ENCODE measurements at regions not wholly inside any gene's neighbourhood (a gene's known extent, or its start where the extent isn't known, plus 50 kb on each side); places are given as distances from the start of the nearest gene placed in this dataset.

- Histone ChIP-seq H3K27me3 (ENCODE audit: control insufficient read depth in 3 of 3, insufficient read depth in 3 of 3, low read length in 3 of 3) (no peaks in the 10 kb centered on the region), H3K4me3 (ENCODE audit: low read depth in 1 of 3, low read length in 3 of 3) (no peak overlapping the region), H3K4me1 (ENCODE audit: control insufficient read depth in 3 of 3, insufficient read depth in 2 of 3, low read depth in 1 of 3, low read length in 2 of 3) (no peaks in the 10 kb centered on the region), H3K27ac (ENCODE audit: low read depth in 1 of 3, low read length in 2 of 3) (no peak overlapping the region), H3K9me3 (ENCODE audit: control insufficient read depth in 2 of 2, insufficient read depth in 1 of 2, low read depth in 1 of 2, low read length in 1 of 2) (no peaks in the 10 kb centered on the region), H3K36me3 (ENCODE audit: control insufficient read depth in 3 of 3, insufficient read depth in 2 of 3, low read depth in 1 of 3, low read length in 3 of 3) (no peaks in the 10 kb centered on the region)
- FAIRE-seq: no peak
- WGBS, 3 donors: 77 to 87% (median 80%) methylated on average over 6 of the region's 6 CpGs
- DNase-seq: no peak
Observed at GRCh38 chr4:185885604-185886003, 73.6 kb upstream of the SORBS2 start.

- no peak overlapping the region for H3K27ac ChIP-seq (ENCODE audit: low read depth in 1 of 3, low read length in 2 of 3)
- H3K36me3 ChIP-seq (ENCODE audit: control insufficient read depth in 3 of 3, insufficient read depth in 2 of 3, low read depth in 1 of 3, low read length in 3 of 3): no peaks in the 10 kb centered on the region
- DNase-seq: no peak
- no peak overlapping the region for H3K4me3 ChIP-seq (ENCODE audit: low read depth in 1 of 3, low read length in 3 of 3)
- FAIRE-seq: no peak
- 69 to 83% (median 79%) methylated on average over 15 of the region's 15 CpGs for WGBS, 3 donors
- H3K9me3 ChIP-seq (ENCODE audit: control insufficient read depth in 2 of 2, insufficient read depth in 1 of 2, low read depth in 1 of 2, low read length in 1 of 2): no peaks in the 10 kb centered on the region
- no peaks in the 10 kb centered on the region for H3K4me1 ChIP-seq (ENCODE audit: control insufficient read depth in 3 of 3, insufficient read depth in 2 of 3, low read depth in 1 of 3, low read length in 2 of 3)
- no peaks in the 10 kb centered on the region for H3K27me3 ChIP-seq (ENCODE audit: control insufficient read depth in 3 of 3, insufficient read depth in 3 of 3, low read length in 3 of 3)
Observed at GRCh38 chr4:185886832-185887524, 75.0 kb upstream of the SORBS2 start.

GRCh38 chr4:185888676-185889075, 76.7 kb upstream of the SORBS2 start:
- Histone ChIP-seq H3K36me3 (ENCODE audit: control insufficient read depth in 3 of 3, insufficient read depth in 2 of 3, low read depth in 1 of 3, low read length in 3 of 3) (no peaks in the 10 kb centered on the region), H3K4me1 (ENCODE audit: control insufficient read depth in 3 of 3, insufficient read depth in 2 of 3, low read depth in 1 of 3, low read length in 2 of 3) (no peaks in the 10 kb centered on the region), H3K9me3 (ENCODE audit: control insufficient read depth in 2 of 2, insufficient read depth in 1 of 2, low read depth in 1 of 2, low read length in 1 of 2) (peaks cover 0 to 7% of the 10 kb centered on the region in 2 donors), H3K27ac (ENCODE audit: low read depth in 1 of 3, low read length in 2 of 3) (no peak overlapping the region), H3K27me3 (ENCODE audit: control insufficient read depth in 3 of 3, insufficient read depth in 3 of 3, low read length in 3 of 3) (no peaks in the 10 kb centered on the region), H3K4me3 (ENCODE audit: low read depth in 1 of 3, low read length in 3 of 3) (no peak overlapping the region)
- FAIRE-seq: no peak
- DNase-seq: no peak
- WGBS, 3 donors: 95 to 96% (median 96%) methylated on average over 7 of the region's 7 CpGs

- Histone ChIP-seq H3K27ac (ENCODE audit: low read depth in 1 of 3, low read length in 2 of 3) (no peak overlapping the region), H3K4me3 (ENCODE audit: low read depth in 1 of 3, low read length in 3 of 3) (no peak overlapping the region), H3K27me3 (ENCODE audit: control insufficient read depth in 3 of 3, insufficient read depth in 3 of 3, low read length in 3 of 3) (no peaks in the 10 kb centered on the region), H3K4me1 (ENCODE audit: control insufficient read depth in 3 of 3, insufficient read depth in 2 of 3, low read depth in 1 of 3, low read length in 2 of 3) (no peaks in the 10 kb centered on the region), H3K9me3 (ENCODE audit: control insufficient read depth in 2 of 2, insufficient read depth in 1 of 2, low read depth in 1 of 2, low read length in 1 of 2) (peaks cover 0 to 9% of the 10 kb centered on the region in 2 donors), H3K36me3 (ENCODE audit: control insufficient read depth in 3 of 3, insufficient read depth in 2 of 3, low read depth in 1 of 3, low read length in 3 of 3) (no peaks in the 10 kb centered on the region)
- DNase-seq: no peak
- FAIRE-seq: no peak
- WGBS, 3 donors: 91 to 99% (median 98%) methylated on average over 4 of the region's 4 CpGs
Observed at GRCh38 chr4:185889585-185889984, 77.6 kb upstream of the SORBS2 start.

GRCh38 chr4:185890196-185890595, 78.2 kb upstream of the SORBS2 start:
- Histone ChIP-seq H3K27me3 (ENCODE audit: control insufficient read depth in 3 of 3, insufficient read depth in 3 of 3, low read length in 3 of 3) (no peaks in the 10 kb centered on the region), H3K9me3 (ENCODE audit: control insufficient read depth in 2 of 2, insufficient read depth in 1 of 2, low read depth in 1 of 2, low read length in 1 of 2) (peaks cover 0 to 9% of the 10 kb centered on the region in 2 donors), H3K4me1 (ENCODE audit: control insufficient read depth in 3 of 3, insufficient read depth in 2 of 3, low read depth in 1 of 3, low read length in 2 of 3) (no peaks in the 10 kb centered on the region), H3K4me3 (ENCODE audit: low read depth in 1 of 3, low read length in 3 of 3) (no peak overlapping the region), H3K36me3 (ENCODE audit: control insufficient read depth in 3 of 3, insufficient read depth in 2 of 3, low read depth in 1 of 3, low read length in 3 of 3) (no peaks in the 10 kb centered on the region), H3K27ac (ENCODE audit: low read depth in 1 of 3, low read length in 2 of 3) (no peak overlapping the region)
- 91 to 95% (median 92%) methylated on average over 5 of the region's 5 CpGs for WGBS, 3 donors
- FAIRE-seq (no peak), DNase-seq (no peak)

- Histone ChIP-seq H3K27me3 (ENCODE audit: control insufficient read depth in 3 of 3, insufficient read depth in 3 of 3, low read length in 3 of 3) (no peaks in the 10 kb centered on the region), H3K36me3 (ENCODE audit: control insufficient read depth in 3 of 3, insufficient read depth in 2 of 3, low read depth in 1 of 3, low read length in 3 of 3) (no peaks in the 10 kb centered on the region), H3K27ac (ENCODE audit: low read depth in 1 of 3, low read length in 2 of 3) (no peak overlapping the region), H3K4me3 (ENCODE audit: low read depth in 1 of 3, low read length in 3 of 3) (no peak overlapping the region), H3K9me3 (ENCODE audit: control insufficient read depth in 2 of 2, insufficient read depth in 1 of 2, low read depth in 1 of 2, low read length in 1 of 2) (peaks cover 0 to 9% of the 10 kb centered on the region in 2 donors), H3K4me1 (ENCODE audit: control insufficient read depth in 3 of 3, insufficient read depth in 2 of 3, low read depth in 1 of 3, low read length in 2 of 3) (no peaks in the 10 kb centered on the region)
- FAIRE-seq (no peak), DNase-seq (peak in 1 of 2 donors; percentile 39)
- WGBS, 3 donors: 18 to 52% (median 29%) methylated on average over 2 of the region's 2 CpGs
Observed at GRCh38 chr4:185892165-185892564, 80.2 kb upstream of the SORBS2 start.

GRCh38 chr4:185893500-185893899, 81.5 kb upstream of the SORBS2 start:
- 92 to 95% (median 93%) methylated on average over 4 of the region's 4 CpGs for WGBS, 3 donors
- no peak for FAIRE-seq

GRCh38 chr4:185894481-185894880, 82.5 kb upstream of the SORBS2 start:
- DNase-seq (no peak), FAIRE-seq (no peak)
- Histone ChIP-seq H3K4me1 (ENCODE audit: control insufficient read depth in 3 of 3, insufficient read depth in 2 of 3, low read depth in 1 of 3, low read length in 2 of 3) (no peaks in the 10 kb centered on the region), H3K27ac (ENCODE audit: low read depth in 1 of 3, low read length in 2 of 3) (no peak overlapping the region), H3K9me3 (ENCODE audit: control insufficient read depth in 2 of 2, insufficient read depth in 1 of 2, low read depth in 1 of 2, low read length in 1 of 2) (peaks cover 0 to 9% of the 10 kb centered on the region in 2 donors), H3K36me3 (ENCODE audit: control insufficient read depth in 3 of 3, insufficient read depth in 2 of 3, low read depth in 1 of 3, low read length in 3 of 3) (no peaks in the 10 kb centered on the region), H3K27me3 (ENCODE audit: control insufficient read depth in 3 of 3, insufficient read depth in 3 of 3, low read length in 3 of 3) (no peaks in the 10 kb centered on the region), H3K4me3 (ENCODE audit: low read depth in 1 of 3, low read length in 3 of 3) (no peak overlapping the region)
- 77 to 91% (median 90%) methylated on average over 4 of the region's 4 CpGs for WGBS, 3 donors

More at GRCh38 chr4:185893500-185893899, 81.5 kb upstream of the SORBS2 start:
- H3K4me3 ChIP-seq (ENCODE audit: low read depth in 1 of 3, low read length in 3 of 3): no peak overlapping the region
- H3K36me3 ChIP-seq (ENCODE audit: control insufficient read depth in 3 of 3, insufficient read depth in 2 of 3, low read depth in 1 of 3, low read length in 3 of 3): no peaks in the 10 kb centered on the region
- no peak for DNase-seq
- H3K27ac ChIP-seq (ENCODE audit: low read depth in 1 of 3, low read length in 2 of 3): no peak overlapping the region
- no peaks in the 10 kb centered on the region for H3K27me3 ChIP-seq (ENCODE audit: control insufficient read depth in 3 of 3, insufficient read depth in 3 of 3, low read length in 3 of 3)
- no peaks in the 10 kb centered on the region for H3K4me1 ChIP-seq (ENCODE audit: control insufficient read depth in 3 of 3, insufficient read depth in 2 of 3, low read depth in 1 of 3, low read length in 2 of 3)
- H3K9me3 ChIP-seq (ENCODE audit: control insufficient read depth in 2 of 2, insufficient read depth in 1 of 2, low read depth in 1 of 2, low read length in 1 of 2): peaks cover 0 to 9% of the 10 kb centered on the region in 2 donors

- FAIRE-seq: no peak
- WGBS, 3 donors: 94 to 97% (median 96%) methylated on average over 14 of the region's 14 CpGs
- no peak for DNase-seq
- H3K27me3 ChIP-seq (ENCODE audit: control insufficient read depth in 3 of 3, insufficient read depth in 3 of 3, low read length in 3 of 3): no peaks in the 10 kb centered on the region
- no peaks in the 10 kb centered on the region for H3K36me3 ChIP-seq (ENCODE audit: control insufficient read depth in 3 of 3, insufficient read depth in 2 of 3, low read depth in 1 of 3, low read length in 3 of 3)
- no peak overlapping the region for H3K27ac ChIP-seq (ENCODE audit: low read depth in 1 of 3, low read length in 2 of 3)
- H3K4me3 ChIP-seq (ENCODE audit: low read depth in 1 of 3, low read length in 3 of 3): no peak overlapping the region
- peaks cover 0 to 9% of the 10 kb centered on the region in 2 donors for H3K9me3 ChIP-seq (ENCODE audit: control insufficient read depth in 2 of 2, insufficient read depth in 1 of 2, low read depth in 1 of 2, low read length in 1 of 2)
- no peaks in the 10 kb centered on the region for H3K4me1 ChIP-seq (ENCODE audit: control insufficient read depth in 3 of 3, insufficient read depth in 2 of 3, low read depth in 1 of 3, low read length in 2 of 3)
Observed at GRCh38 chr4:185895351-185895750, 83.4 kb upstream of the SORBS2 start.
